ENCODE measurements at regions not wholly inside any gene's neighbourhood (a gene's known extent, or its start where the extent isn't known, plus 50 kb on each side); places are given as distances from the start of the nearest gene placed in this dataset.

DNA sequence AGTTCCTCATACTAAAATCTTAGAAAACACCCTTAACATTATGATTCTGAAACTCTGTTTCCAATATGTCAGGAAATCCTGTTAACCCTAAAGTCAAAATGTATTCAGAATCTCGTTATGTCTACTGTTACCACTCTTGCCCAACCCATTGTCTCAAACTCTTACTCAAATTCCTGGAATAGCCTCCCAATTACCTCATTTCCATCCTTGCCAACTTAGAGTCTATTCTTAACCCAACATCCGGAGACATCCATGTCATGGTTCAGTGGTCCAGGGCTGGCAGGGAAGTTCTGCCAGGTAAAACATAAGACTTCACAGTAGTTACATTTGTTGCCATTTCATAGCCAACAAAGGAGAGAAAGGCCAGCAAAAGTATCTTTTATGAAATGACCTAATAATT, 593.9 kb downstream of the PYDC2 start:
- no peak for DNase-seq (ENCODE audit: low read depth)
- TF ChIP-seq, protein P1, sequence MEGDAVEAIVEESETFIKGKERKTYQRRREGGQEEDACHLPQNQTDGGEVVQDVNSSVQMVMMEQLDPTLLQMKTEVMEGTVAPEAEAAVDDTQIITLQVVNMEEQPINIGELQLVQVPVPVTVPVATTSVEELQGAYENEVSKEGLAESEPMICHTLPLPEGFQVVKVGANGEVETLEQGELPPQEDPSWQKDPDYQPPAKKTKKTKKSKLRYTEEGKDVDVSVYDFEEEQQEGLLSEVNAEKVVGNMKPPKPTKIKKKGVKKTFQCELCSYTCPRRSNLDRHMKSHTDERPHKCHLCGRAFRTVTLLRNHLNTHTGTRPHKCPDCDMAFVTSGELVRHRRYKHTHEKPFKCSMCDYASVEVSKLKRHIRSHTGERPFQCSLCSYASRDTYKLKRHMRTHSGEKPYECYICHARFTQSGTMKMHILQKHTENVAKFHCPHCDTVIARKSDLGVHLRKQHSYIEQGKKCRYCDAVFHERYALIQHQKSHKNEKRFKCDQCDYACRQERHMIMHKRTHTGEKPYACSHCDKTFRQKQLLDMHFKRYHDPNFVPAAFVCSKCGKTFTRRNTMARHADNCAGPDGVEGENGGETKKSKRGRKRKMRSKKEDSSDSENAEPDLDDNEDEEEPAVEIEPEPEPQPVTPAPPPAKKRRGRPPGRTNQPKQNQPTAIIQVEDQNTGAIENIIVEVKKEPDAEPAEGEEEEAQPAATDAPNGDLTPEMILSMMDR (IDR thresholded peaks at IDR 0.05; ENCODE audit: insufficient read depth, low read depth, low read length) = no peak
- H3K4me3 ChIP-seq (ENCODE audit: low read depth, low read length) = no peak overlapping the region

DNA sequence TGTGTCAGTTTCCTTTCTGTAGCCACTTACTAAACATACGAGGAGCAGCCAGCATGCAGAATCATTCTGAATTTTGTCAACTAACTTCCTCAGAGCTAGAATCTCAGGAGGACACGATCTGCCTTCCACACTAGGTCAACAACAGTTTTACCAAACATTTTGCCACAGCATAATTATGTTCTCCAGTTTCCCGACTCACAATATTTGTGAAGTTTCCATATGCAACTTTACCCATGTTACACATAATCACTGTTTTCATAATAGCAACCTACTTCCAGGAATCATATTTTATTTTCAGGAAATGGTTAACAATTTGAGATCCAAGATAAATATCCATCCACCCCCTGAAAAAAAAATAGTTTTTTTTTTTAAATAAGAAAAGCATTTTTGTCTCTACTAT, 595.0 kb downstream of the PYDC2 start:
- DNase-seq (ENCODE audit: low read depth) = no peak

DNA sequence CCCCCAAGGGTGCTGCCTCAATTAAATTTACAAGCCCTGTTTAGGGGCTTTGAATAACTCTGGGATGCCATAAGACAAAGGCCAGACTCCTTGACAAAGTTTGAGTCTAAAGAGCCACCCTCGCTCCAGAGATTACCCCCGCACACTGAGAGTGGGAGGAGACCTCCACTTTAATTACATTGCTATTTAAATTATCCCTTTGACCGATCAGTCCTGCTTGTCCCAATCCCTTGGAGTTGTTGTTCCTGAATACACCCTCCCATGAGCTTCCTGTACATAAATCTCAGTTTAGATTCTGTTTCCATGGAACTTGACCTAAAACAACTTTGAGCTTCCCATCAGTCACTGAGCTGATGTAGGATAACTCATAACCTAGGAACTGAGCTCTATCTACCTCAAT, 596.3 kb downstream of the PYDC2 start:
- no peak overlapping the region for H3K4me3 ChIP-seq (ENCODE audit: low read depth, low read length)
- DNase-seq (ENCODE audit: low read depth) = no peak
- TF ChIP-seq, protein P1 (IDR thresholded peaks at IDR 0.05; ENCODE audit: insufficient read depth, low read depth, low read length) = no peak

More for the DNA sequence above, 595.0 kb downstream of the PYDC2 start:
- TF ChIP-seq, protein P1 (IDR thresholded peaks at IDR 0.05; ENCODE audit: insufficient read depth, low read depth, low read length) = no peak
- no peak overlapping the region for H3K4me3 ChIP-seq (ENCODE audit: low read depth, low read length)

DNA sequence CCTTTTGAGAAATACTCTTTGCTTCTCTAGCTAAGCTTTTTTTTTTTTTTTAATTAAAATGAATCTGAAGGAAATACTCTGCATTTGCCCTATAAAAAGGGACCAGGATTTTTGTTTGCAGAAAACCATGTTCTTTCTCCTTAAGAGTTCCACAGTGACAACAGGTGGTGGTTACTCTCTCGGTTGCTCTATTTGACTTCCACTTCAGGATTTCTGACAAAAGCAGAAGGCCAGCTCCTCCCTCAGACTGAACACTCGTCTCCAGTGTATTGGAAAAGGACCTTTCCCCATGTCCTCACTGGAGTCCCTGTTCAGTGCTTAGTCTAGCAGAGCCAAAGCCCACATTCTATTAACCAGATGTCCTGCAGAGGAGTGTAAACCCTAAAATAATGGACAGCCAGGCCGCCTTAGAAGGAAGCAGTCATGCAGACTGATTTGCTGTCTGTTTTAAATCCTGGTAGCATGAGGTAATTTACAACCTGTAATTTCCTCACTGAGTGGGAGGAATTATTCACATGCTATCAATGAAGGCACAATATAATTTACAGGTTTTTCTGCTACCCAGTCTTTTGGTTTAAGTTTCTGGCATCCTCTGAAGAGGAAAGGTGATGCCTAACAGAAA, 599.3 kb downstream of the PYDC2 start:
- H3K4me3 ChIP-seq (ENCODE audit: low read depth, low read length) = no peak overlapping the region
- TF ChIP-seq, protein P1 (IDR thresholded peaks at IDR 0.05; ENCODE audit: insufficient read depth, low read depth, low read length) = no peak
- no peak for DNase-seq (ENCODE audit: low read depth)

DNA sequence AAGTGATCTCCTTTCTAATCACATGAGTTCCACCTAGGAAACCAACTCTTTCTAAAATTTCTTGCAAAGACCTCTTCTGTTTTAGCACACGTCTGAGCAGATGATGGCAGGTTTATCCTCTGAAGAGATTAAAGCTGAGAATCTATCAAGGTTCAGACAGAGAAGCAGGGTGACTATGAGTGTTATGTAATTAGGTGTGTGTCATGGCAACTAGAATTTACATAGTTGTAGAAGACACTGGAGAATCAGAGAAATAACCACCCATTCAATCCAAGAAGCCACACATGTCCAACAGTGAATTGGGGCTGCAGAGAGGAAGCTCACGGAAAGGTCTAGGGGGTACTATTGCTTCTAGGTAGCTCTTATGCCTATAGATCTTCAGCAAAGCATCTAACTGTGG, 600.5 kb downstream of the PYDC2 start:
- DNase-seq (ENCODE audit: low read depth) = no peak
- TF ChIP-seq, protein P1 (IDR thresholded peaks at IDR 0.05; ENCODE audit: insufficient read depth, low read depth, low read length) = no peak
- no peak overlapping the region for H3K4me3 ChIP-seq (ENCODE audit: low read depth, low read length)

DNA sequence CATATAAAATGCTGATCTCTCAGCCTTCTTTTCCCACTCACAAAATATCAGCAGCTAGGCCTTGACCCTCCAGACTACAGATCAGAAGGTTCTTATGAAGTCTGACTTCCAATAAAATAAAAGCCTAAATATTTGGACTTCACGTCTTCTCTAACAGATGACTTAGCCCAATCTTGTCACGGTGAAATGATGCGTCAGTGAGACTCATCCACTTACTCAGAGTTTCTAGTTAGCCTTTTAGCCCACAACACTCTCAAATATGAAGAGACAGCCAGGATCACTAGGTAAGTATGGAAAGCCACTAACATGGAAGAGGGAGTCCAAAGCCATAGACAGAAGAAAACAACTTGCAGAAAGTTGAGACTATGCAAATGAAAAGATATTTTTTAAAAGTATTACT, 601.2 kb downstream of the PYDC2 start:
- TF ChIP-seq, protein P1 (IDR thresholded peaks at IDR 0.05; ENCODE audit: insufficient read depth, low read depth, low read length) = no peak
- no peak overlapping the region for H3K4me3 ChIP-seq (ENCODE audit: low read depth, low read length)
- no peak for DNase-seq (ENCODE audit: low read depth)

DNA sequence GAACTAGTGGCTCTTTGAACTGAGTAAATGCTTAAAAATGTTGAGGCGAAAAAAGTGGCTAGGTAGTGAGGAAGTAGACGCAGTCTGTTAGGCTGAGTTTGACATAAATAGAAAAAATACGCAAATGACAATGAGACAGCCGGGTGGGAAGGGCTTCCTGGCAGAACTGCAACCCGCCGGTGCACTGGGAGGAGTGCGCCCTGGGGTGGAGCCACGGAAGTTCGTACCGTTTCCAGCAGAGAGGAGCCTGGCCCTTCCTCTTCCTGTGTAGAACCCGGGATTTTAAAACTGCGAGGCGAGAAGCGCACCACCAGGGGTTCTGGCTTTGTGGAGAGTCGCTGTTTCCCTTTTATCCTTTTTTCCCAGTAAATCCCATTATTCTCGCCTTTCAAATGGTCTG, 602.6 kb downstream of the PYDC2 start:
- no peak overlapping the region for H3K4me3 ChIP-seq (ENCODE audit: low read depth, low read length)

More for the DNA sequence above, 602.6 kb downstream of the PYDC2 start:
- TF ChIP-seq, protein P1 (IDR thresholded peaks at IDR 0.05; ENCODE audit: insufficient read depth, low read depth, low read length) = no peak
- no peak for DNase-seq (ENCODE audit: low read depth)
